ENCODE measurements at regions not wholly inside any gene's neighbourhood (a gene's known extent, or its start where the extent isn't known, plus 50 kb on each side); places are given as distances from the start of the nearest gene placed in this dataset.
A peak's percentile ranks its signal among the peaks of the same experiment; 100 is the strongest.

DNA sequence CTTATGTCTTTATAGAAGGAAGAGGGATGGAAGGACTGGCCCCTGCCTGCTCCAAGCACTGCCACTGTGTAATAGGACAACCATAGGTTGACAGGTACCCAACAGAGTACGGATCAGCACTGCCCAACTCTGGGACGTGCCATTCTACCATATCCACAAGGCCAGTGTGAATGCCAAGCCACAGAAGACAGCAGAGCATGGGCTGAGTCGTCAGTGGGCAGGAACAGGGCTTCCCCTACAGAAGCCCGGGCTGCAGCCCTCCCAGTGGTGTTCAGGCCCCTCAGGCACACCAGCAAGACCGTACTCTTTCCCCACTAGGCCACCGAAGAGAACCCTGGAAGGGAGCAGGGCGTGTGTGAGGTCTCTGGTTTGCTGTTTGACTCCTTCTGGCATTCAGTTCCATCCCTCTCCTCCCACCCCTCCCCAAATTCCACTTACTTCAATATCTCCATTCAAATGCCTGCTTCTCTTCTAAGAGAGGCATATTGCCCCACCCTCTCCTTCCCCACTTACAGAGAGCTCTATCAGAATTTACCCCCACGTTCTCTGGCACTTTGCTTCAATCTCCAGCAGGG lies 209.4 kb downstream of the FOXO1 start:
- H3K36me3 ChIP-seq (ENCODE audit: control insufficient read depth, low read length), result no peaks in the 10 kb centered on the region
- H4K20me1 ChIP-seq (ENCODE audit: control insufficient read depth, insufficient read depth, low read depth, low read length), result no peaks in the 10 kb centered on the region
- no peak for TF ChIP-seq EZH2phosphoT487 (IDR thresholded peaks at IDR 0.05; ENCODE audit: borderline replicate concordance, low read length)
- TF ChIP-seq, protein P1, sequence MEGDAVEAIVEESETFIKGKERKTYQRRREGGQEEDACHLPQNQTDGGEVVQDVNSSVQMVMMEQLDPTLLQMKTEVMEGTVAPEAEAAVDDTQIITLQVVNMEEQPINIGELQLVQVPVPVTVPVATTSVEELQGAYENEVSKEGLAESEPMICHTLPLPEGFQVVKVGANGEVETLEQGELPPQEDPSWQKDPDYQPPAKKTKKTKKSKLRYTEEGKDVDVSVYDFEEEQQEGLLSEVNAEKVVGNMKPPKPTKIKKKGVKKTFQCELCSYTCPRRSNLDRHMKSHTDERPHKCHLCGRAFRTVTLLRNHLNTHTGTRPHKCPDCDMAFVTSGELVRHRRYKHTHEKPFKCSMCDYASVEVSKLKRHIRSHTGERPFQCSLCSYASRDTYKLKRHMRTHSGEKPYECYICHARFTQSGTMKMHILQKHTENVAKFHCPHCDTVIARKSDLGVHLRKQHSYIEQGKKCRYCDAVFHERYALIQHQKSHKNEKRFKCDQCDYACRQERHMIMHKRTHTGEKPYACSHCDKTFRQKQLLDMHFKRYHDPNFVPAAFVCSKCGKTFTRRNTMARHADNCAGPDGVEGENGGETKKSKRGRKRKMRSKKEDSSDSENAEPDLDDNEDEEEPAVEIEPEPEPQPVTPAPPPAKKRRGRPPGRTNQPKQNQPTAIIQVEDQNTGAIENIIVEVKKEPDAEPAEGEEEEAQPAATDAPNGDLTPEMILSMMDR (IDR thresholded peaks at IDR 0.05; ENCODE audit: low read depth, low read length, poor library complexity, severe bottlenecking), result no peak
- H3K4me1 ChIP-seq (ENCODE audit: control insufficient read depth, low read length), result peaks cover 74% of the 10 kb centered on the region
- no peak overlapping the region for H3K4me3 ChIP-seq (ENCODE audit: low read length)
- H3K27ac ChIP-seq (ENCODE audit: low read depth, low read length), result no peak overlapping the region
- peaks cover 7% of the 10 kb centered on the region; the same call in 1 of the 2 replicates for H3F3A ChIP-seq (ENCODE audit: control insufficient read depth, insufficient read depth)
- H3K27me3 ChIP-seq (ENCODE audit: control insufficient read depth, low read length), result no peaks in the 10 kb centered on the region
- no peaks in the 10 kb centered on the region for H3K9me2 ChIP-seq (replicated peaks; ENCODE audit: control insufficient read depth, low read length)
- no peaks in the 10 kb centered on the region for H3K79me2 ChIP-seq (ENCODE audit: control insufficient read depth, low read length)
- H3K4me2 ChIP-seq (ENCODE audit: low read length), result no peak overlapping the region
- no peaks in the 10 kb centered on the region for H3K9me3 ChIP-seq (ENCODE audit: control insufficient read depth, insufficient read depth, low read length)

DNA sequence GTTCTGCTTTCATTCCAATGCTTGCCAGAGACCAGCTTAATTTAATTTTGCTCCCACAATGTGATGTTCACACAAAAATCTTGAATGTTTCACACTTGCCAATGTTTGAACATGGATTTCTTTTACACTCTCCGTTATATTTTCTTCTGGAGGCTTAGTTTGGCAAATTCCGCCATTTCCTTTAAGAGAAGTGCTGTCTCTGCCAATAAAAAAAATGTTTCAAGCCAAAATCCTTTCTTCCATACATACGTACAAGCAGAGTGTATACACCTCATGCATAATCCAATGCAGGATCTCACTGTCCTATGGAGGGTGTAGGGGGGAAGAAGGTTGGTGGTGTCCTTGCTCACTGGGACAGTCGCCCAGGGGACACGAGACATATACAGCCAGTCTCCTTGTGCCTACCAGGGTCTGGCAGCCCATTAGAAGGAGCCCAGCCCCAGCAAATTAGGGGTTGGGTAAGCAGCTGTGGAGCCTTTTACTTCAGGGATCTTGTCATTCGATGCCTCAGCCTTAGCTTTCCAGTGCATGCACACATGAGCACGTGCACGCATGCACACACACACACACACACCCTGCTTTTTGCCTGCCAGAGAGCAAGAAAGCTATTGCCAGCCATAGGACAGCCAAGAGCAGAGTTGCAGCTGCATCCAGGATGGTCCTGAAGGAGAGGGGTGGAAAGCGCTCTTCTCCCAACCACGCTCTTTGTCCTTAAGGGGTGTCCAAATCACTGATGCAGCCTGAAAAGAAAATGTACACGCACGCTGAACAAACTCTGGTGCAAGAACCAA lies 208.3 kb downstream of the FOXO1 start:
- Histone ChIP-seq H3K4me3 (ENCODE audit: low read length) (no peak overlapping the region), H3K9me3 (ENCODE audit: control insufficient read depth, insufficient read depth, low read length) (no peaks in the 10 kb centered on the region), H3K4me2 (ENCODE audit: low read length) (peak overlapping the region; percentile 9), H3K9me2 (replicated peaks; ENCODE audit: control insufficient read depth, low read length) (no peaks in the 10 kb centered on the region), H3K4me1 (ENCODE audit: control insufficient read depth, low read length) (peaks cover 74% of the 10 kb centered on the region), H3F3A (ENCODE audit: control insufficient read depth, insufficient read depth) (peaks cover 7% of the 10 kb centered on the region; the same call in 1 of the 2 replicates), H4K20me1 (ENCODE audit: control insufficient read depth, insufficient read depth, low read depth, low read length) (no peaks in the 10 kb centered on the region), H3K36me3 (ENCODE audit: control insufficient read depth, low read length) (no peaks in the 10 kb centered on the region), H3K27me3 (ENCODE audit: control insufficient read depth, low read length) (no peaks in the 10 kb centered on the region), H3K79me2 (ENCODE audit: control insufficient read depth, low read length) (no peaks in the 10 kb centered on the region), H3K27ac (ENCODE audit: low read depth, low read length) (no peak overlapping the region)
- TF ChIP-seq EZH2phosphoT487 (IDR thresholded peaks at IDR 0.05; ENCODE audit: borderline replicate concordance, low read length), result no peak
- TF ChIP-seq, protein P1 (IDR thresholded peaks at IDR 0.05; ENCODE audit: low read depth, low read length, poor library complexity, severe bottlenecking), result no peak

DNA sequence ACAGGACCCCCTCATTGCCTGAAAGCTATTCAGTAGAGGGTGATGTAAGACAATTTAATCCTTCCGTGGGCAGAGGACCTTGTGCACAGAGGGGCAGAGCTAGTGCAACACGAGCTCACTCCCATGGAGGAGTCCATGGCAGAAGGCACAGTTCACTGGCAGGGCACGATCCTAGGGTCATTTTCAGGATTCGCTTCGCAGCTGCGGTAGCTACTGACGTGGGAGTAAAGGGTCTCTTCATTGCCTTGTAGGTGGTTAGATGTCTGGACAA lies 207.8 kb downstream of the FOXO1 start:
- Histone ChIP-seq H3K4me1 (ENCODE audit: control insufficient read depth, low read length) (peaks cover 74% of the 10 kb centered on the region), H3F3A (ENCODE audit: control insufficient read depth, insufficient read depth) (peaks cover 7% of the 10 kb centered on the region; the same call in 1 of the 2 replicates), H3K4me2 (ENCODE audit: low read length) (peak overlapping the region; percentile 9; the same call in 1 of the 2 replicates), H3K9me2 (replicated peaks; ENCODE audit: control insufficient read depth, low read length) (no peaks in the 10 kb centered on the region), H3K79me2 (ENCODE audit: control insufficient read depth, low read length) (no peaks in the 10 kb centered on the region), H4K20me1 (ENCODE audit: control insufficient read depth, insufficient read depth, low read depth, low read length) (no peaks in the 10 kb centered on the region), H3K4me3 (ENCODE audit: low read length) (no peak overlapping the region), H3K27ac (ENCODE audit: low read depth, low read length) (no peak overlapping the region), H3K9me3 (ENCODE audit: control insufficient read depth, insufficient read depth, low read length) (no peaks in the 10 kb centered on the region), H3K36me3 (ENCODE audit: control insufficient read depth, low read length) (no peaks in the 10 kb centered on the region), H3K27me3 (ENCODE audit: control insufficient read depth, low read length) (no peaks in the 10 kb centered on the region)
- TF ChIP-seq EZH2phosphoT487 (IDR thresholded peaks at IDR 0.05; ENCODE audit: borderline replicate concordance, low read length), result no peak
- TF ChIP-seq, protein P1 (IDR thresholded peaks at IDR 0.05; ENCODE audit: low read depth, low read length, poor library complexity, severe bottlenecking), result no peak
